Epidermal melanocyte (primary cell): ENCODE measurements at regions not wholly inside any gene's neighbourhood (a gene's known extent, or its start where the extent isn't known, plus 50 kb on each side); places are given as distances from the start of the nearest gene placed in this dataset.

Experiments used
- DNase-seq: peaks from one replicate; pipeline ENCODE4 v3.0.0; 2011; ENCODE audit warnings: low spot score; ENCODE audit not compliant: insufficient read length

GRCh38 chr9:26742828-26743476, 149.7 kb downstream of the CAAP1 start:
- no peak for DNase-seq

GRCh38 chr9:26735160-26735559, 157.4 kb downstream of the CAAP1 start:
- no peak for DNase-seq

DNA sequence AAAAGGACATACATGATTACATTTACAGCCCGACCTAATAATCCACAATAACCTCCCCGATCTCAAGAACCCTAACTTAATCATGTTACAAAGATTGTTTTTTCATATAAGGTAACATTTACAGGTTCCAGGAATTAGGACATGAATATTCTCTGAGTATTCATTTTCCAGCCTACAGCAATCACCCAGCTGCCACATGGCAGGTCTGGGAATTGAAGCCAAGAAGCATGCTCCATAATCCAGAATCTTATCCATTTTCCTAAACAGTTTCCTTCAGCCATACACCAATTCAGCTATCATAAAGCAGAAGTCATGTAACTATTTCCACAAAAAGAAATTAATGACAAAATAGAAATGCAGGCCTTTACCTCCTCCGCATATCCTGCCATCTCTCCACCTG, 163.4 kb downstream of the CAAP1 start:
- DNase-seq = no peak

GRCh38 chr9:26727471-26727870, 165.1 kb downstream of the CAAP1 start:
- no peak for DNase-seq

GRCh38 chr9:26725573-26725972, 167.0 kb downstream of the CAAP1 start:
- DNase-seq = no peak

- no peak for DNase-seq
These were observed 169.1 kb downstream of the CAAP1 start for GRCh38 chr9:26723486-26723885.

- no peak for DNase-seq
These were observed 169.8 kb downstream of the CAAP1 start for GRCh38 chr9:26722755-26723154.

DNA sequence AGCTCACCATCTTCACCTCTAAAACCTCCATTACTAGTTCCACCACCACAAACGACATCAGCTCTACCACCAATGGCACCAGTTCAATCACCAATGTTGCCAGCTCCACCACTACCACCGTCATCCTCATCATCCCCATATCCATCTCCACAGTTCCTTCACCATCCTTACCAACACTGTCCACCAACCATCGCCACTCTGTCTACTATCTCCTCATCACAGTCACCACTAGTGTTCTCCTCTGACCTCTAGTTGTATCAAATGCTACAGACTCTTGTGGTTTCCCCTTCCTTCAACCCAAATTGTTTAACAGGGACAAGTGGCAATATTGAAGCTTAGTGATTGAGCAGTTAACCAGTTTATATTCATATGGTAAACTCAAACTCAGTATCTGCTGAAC, 182.6 kb downstream of the CAAP1 start:
- no peak for DNase-seq

GRCh38 chr9:26706223-26706622, 186.4 kb downstream of the CAAP1 start:
- no peak for DNase-seq

- DNase-seq = no peak
These were observed 197.3 kb downstream of the CAAP1 start for GRCh38 chr9:26695298-26695622.

- no peak for DNase-seq
These were observed 198.0 kb downstream of the CAAP1 start for GRCh38 chr9:26694381-26695297.

GRCh38 chr9:26689041-26689440, 203.6 kb downstream of the CAAP1 start:
- no peak for DNase-seq

DNA sequence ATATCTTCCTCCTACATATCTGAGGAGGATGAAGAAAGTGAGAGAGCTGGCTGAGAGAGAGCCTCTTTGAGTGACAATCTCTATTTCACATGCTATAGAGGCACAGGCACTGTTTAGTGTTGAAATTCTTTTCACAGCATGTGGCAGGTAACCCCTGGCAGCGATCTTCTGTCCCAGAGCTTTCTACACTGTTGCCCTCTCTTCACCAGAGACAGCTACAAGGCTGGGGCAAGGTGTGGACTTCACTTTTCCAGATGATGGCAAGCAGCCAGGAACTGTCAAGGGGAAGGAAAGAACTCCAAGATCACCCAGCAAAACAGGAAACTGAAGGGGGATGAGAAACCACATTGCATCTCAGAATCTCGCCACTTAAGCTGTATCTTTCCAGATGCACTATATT, 205.2 kb downstream of the CAAP1 start:
- DNase-seq = no peak

- DNase-seq = no peak
These were observed 206.8 kb downstream of the CAAP1 start for GRCh38 chr9:26685818-26686217.

GRCh38 chr9:26684029-26684428, 208.6 kb downstream of the CAAP1 start:
- no peak for DNase-seq

- DNase-seq = no peak
These were observed 209.7 kb downstream of the CAAP1 start for GRCh38 chr9:26682796-26683496.

GRCh38 chr9:26682041-26682440, 210.6 kb downstream of the CAAP1 start:
- no peak for DNase-seq

DNA sequence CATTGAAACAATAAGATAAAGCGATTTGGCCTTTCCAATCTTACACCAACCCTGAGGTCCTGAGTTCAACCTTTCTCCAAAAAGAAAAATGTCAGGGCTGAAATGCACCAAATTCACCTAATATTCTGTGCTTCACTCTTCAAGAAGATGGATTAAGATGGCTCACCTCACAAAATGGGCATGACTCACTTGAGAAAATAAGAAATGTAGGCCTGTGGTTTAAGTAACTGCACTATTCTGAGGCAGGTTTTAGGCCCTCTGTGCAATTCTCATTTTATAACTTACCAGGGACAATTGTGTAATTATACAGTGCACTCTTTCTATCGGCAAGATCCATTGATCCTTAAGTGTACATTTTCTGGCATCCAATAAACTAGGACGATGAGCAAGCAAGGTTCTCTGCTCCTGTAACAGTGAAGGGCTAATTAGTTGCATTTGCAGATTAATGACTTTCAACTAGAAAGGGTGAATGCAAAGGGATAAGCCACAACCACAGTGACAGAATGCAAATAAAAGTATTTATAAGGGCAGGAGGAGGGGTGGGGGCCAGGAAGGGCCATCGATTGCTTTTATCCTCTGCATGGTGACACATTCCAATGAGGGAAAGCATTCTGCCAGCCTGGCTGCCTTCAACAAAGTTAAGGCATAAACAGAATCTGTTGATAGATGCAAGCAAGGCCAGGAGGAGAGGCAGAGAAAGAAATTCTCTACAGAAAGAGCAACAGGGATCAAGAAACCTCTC, 214.5 kb downstream of the CAAP1 start:
- DNase-seq = no peak

GRCh38 chr9:26675035-26675434, 217.6 kb downstream of the CAAP1 start:
- DNase-seq = no peak

- no peak for DNase-seq
These were observed 219.3 kb downstream of the CAAP1 start for GRCh38 chr9:26673261-26673660.
